ACHN (cell line): ENCODE measurements at regions not wholly inside any gene's neighbourhood (a gene's known extent, or its start where the extent isn't known, plus 50 kb on each side); places are given as distances from the start of the nearest gene placed in this dataset.

ENCODE experiments used
- DNase-seq: peaks from one replicate; pipeline ENCODE4 v3.0.0-alpha.2; 2015
- in situ Hi-C: cut with HindIII; loops from 2 replicates; pipeline ENCODE4 v1.10.0; 2017; ENCODE audit warnings: low sequenced_read_pairs, low pct_ligation_motif_present, low pct_unique_long_range_greater_than_20kb

DNA sequence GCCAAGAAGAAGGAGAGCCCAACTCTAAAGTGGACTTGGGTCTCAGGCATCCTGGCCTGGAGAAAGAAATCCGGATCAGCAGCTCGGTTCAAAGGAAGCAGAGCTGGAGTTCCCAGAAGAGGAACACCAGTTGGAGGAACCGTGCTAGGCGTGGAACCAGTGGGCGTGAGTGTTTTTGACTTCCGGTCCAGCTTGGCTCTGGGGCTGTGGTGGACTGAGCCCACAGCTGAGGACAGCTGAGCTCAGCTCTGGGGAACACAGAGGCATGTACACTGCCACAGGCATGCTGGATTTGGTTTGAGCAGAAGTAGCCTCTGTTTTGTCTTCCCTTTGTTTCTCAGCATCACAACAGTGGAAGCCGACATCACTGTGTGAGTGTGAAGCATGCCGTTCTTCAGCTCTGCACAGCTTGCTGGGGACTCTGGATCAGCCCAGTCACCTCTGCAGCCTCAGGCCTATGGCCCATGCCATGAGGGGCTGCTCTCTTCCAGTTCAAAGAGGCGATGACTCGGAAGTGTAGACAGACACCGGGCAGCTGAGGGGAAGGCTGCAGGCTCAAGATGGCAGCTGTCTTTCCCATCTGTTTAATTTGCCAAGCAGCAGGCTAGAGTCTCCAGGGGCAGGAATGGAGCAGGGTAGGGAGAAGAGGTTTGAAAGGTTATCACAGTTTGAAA, 185.8 kb upstream of the UBE3A start:
- no peak for DNase-seq
- in situ Hi-C loops, result no loop called here

DNA sequence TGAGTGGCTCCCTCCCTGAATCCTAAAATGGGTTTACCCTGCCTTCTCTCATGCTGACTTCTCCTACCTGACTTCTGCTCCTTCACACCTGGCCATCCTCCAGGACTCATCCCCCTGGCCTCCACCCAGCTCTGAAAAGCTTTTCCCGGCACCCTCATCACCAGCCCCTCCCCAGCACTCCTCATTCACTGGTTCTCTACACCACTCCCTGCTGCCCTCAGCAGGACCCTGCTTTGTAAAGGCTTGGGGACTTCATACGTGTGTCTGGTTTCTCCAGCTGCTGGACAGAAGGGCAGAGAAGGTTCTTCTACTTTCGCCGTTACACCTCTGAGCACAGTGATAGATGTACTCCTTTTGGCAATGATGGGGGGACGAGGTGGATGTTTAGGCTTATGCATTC, 184.9 kb upstream of the UBE3A start:
- in situ Hi-C loops, result no loop called here
- no peak for DNase-seq

DNA sequence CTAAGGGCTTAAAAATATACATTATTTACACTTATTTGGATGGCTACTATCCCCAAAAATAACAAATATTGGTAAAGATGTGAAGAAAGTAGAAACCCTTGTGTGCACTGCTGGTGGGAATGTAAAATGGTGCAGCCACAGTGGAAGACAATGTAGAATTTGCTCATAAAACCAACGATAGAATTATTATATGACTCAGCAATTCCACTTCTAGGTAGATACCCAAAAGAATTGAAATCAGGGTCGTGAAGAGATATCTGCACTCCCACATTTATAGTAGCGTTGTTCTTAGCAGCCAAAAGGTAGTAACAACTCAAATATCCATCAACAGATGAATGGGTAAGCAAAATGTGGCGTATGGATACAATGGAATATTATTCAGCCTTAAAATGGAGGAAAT, 181.6 kb upstream of the UBE3A start:
- no peak for DNase-seq
- in situ Hi-C loops, result no loop called here

DNA sequence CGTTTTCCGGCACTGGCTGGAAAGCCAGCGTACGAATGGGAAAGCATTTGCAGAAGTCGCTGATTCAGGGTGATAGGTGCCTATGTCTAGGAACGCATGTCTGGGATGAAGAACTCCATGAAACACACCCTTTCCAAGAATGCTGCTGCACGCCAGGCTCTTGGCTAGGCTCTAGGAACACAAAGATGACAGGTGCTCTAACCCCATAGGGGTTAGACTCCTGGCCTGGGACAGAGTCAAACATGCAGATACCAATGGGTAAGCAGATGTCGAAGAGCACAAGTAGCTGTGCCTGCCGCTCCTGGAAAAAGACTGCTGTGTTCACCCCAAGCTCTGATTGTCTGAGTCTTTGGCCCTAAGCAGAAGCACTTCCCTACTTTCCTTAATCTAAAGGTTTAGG, 180.9 kb upstream of the UBE3A start:
- in situ Hi-C loops, result no loop called here
- DNase-seq, result no peak

DNA sequence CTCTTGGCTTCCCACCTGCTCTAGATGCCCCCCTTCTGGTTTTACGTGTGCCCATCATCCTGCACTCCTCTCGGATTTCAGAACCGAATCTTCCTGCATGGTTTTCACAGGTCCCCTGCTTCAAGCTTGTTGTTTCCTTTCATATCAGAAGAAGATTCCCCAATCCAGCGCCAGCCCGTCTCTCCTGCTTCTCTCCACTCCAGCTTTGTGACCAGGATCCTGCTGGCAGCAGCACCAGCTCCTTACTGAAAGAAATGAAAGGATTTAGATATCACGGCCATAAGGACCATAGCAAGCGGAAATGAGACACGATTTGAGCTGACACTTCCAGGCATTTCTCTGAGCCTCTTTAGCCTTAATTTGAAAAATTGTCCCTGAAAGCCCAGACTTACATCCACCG, 180.3 kb upstream of the UBE3A start:
- in situ Hi-C loops, result no loop called here

DNA sequence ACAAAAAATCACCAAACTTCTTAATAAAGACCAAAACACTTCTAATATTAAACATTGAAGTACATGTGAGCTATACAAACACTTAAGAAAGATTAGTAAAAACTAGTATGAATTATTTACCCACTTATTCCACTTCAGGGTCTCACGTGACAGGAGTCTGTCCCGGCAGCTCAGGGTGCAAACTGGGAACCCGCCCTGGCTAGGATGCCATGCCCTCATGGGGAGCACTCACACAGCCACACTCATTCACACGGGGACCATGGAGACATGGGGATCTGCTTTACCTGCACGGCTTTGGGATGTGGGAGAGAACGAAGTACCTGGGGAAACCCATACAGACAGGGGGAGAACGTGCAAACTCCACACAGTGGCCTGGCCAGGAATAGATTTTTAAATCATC, 179.3 kb upstream of the UBE3A start:
- in situ Hi-C loops, result no loop called here

More for the DNA sequence above, 180.3 kb upstream of the UBE3A start:
- DNase-seq, result no peak

DNA sequence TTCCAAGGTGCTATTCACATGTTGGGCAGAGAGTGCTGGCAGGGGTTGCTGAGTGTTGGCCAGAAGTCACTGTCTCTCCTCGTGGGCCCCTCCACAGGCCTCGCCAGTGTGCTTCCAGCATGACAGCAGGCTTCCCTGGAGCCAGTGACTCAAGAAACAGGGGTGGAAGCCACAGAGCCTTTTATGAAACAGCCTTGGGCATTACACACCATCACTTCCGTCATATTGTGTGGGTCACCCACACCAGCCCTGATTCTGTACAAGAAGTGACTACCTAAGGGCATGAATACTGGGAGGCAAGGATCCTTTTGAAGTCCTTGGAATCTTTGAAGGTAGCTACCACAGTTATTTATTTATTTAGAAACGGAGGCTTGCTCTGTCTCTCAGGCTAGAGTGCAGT, 177.6 kb upstream of the UBE3A start:
- no peak for DNase-seq
- in situ Hi-C loops, result no loop called here

More for the DNA sequence above, 179.3 kb upstream of the UBE3A start:
- DNase-seq, result no peak

DNA sequence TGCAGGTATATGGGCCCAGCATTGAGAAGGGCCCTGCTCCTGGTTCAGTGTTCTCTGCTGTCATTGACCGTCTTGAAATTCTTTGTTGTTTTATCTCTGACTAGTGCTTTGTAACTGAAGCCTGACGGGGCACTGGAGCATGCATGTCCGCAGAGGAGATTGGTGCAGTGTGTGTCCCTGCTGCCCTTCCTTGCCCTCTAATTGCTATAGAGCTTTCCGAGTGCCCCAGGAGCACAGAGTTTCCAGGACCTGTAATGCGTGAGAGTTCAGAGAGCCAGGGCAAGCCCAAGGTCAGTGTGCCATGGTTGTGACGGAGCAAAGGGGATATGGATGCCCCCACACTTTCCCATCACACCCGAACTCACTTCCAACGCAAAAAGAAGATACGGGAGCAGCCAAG, 174.3 kb upstream of the UBE3A start:
- in situ Hi-C loops, result no loop called here
- no peak for DNase-seq

DNA sequence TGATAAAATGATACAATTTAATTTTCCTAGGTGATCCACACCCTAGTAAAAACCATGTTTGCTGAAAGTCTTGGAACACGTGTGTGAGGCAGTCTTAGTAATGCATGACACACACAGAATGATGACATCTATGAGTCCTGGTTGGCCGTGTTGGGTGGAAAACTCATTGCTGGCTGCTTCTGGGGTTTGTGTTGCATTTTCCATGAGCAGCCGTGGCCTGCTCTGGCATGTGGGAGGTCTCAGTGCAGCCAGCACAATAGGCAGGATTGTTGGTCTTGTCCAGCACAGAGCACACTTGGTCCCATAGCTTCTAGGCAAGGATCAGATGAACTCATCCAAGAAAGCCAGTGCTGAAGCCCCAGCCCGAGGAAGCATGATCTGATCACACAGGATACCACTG, 172.8 kb upstream of the UBE3A start:
- DNase-seq, result no peak
- in situ Hi-C loops, result no loop called here

DNA sequence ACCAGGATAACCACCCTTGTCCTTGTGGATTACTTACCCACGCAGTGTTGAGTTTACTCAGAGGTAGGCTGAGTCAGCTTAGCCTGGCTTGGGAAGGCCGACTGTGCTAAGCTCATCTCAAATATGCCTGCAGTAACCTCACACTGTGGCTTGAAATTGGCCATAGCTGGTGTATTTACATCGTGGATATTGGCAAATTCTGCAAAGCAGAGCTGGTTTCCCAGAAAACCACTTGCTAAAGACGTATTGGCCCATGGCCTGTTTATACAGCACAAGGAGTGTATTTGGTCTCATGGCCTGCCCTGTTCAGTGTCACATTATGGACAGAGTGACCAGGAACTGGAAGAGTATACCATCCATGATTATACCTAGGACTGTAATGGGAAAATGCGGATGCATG, 170.5 kb upstream of the UBE3A start:
- in situ Hi-C loops, result no loop called here
- DNase-seq, result no peak

DNA sequence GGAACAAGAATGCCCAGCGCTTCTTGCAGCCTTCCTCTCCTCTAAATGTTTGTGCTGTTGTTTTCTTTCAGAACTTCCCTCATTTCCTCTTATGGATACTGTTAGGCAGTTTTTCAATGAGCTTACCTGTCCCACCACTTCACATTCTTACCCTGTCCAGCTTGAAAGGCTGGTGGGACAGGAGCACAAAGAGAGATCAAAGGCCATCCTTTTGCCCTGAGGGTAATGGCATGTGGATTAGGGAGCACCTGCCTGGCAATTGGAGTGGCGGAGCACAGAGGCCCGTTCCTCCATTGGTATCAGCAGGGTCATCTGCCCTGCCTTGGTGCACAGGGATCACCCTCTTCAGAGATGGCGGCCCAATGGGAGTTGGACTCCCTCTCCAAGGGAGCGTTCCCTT, 170.1 kb upstream of the UBE3A start:
- in situ Hi-C loops, result no loop called here
- DNase-seq, result no peak

DNA sequence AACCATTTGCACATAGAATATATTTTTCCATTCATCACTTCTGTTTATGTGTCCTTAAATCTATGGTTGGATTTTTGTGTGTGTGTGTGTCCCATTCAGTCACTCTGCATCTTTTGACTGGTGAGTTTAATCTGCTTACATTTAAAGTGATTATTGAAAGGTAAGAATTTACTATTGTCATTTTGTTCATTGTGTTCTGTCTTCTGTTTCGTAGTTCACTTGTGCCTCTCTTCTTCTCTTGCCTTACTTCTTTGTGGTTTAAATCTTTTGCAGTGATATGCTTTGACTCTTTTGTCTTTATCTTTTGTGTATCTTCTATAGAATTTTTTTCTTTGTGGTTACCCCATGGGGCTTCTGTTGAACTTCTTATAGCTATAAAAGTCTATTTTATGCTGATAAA, 166.3 kb upstream of the UBE3A start:
- in situ Hi-C loops, result no loop called here

DNA sequence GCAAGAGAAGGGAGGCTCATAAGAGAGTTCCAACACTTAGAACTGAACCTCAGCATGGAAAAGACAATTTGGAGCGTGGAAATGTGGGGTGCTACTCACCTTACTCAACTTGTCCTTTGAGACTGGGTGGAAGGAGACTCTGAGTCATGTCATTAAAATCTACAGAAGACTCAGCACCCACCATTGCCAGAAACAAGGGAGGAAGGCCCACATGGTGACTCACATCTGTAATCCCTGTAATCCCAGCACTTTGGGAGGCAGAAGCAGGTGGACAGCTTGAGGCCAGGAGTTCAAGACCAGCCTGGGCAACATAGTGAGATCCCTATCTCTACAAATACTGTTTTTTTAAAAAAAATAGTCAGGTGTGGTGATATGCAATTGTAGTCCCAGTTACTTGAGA, 161.9 kb upstream of the UBE3A start:
- DNase-seq, result no peak
- in situ Hi-C loops, result no loop called here

More for the DNA sequence above, 166.3 kb upstream of the UBE3A start:
- no peak for DNase-seq

DNA sequence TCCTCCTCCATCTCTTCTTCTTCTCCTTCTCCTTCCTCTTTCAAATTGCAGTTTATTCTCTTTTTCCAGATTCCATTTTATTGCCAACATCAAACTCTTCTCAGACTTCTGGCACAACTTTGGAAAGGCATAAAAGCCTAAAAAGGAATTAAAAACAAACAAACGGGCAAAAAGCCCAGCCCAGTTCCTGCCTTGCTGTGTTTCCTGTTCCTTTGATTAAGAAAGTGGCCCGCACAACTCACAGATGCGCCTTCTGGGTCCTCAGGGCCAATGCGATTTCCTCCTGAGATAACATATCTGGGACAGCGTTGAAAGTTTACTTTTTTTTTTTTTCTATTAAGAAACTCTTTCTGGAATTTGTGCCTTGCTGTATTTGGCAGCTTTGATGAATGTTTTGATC, 158.7 kb upstream of the UBE3A start:
- in situ Hi-C loops, result no loop called here
- DNase-seq, result no peak

DNA sequence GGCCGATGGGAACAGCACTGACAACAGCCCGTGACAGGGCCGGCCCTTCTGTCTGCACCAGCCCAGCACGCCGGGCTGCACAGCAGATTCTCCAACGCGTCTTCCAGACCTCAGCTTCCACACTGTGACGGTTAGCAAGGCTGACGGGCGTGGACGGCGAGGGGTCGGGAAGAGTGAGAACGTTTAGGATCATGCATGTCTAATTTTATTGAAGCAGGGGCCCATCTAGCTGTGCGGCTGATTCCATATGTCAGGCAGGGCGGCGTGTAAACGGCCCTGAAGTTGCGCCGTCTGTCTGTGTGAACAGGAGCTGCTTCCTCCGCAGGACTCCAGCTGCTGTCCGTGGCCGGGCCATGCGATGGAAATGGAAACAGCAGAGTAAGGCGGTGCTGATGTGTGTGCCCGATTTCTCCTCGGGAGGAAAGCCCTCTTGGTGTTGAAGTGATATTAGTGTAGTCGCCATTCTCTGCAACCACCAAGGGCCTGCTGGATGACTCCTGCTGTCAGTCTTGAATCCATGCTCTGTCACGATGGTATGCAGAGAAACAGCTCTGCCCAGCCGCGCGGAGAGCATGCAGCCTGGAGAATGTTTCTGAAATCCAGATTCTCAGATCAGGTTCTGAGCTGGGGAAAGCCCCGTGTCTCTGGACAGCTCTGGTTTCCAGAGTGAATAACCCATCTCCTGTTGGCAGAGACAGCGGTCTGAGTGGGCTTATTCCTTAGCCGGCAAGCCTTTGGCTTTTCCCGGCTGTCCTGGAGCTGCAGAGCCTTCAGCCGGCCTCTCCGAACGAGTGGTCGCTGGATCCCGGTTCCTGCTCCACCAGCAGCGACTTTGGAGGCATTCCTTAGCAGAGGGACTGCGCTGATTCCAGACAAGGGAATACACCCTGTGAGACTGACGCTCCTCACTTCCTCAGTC, 158.1 kb upstream of the UBE3A start:
- in situ Hi-C loops, result no loop called here
- no peak for DNase-seq

DNA sequence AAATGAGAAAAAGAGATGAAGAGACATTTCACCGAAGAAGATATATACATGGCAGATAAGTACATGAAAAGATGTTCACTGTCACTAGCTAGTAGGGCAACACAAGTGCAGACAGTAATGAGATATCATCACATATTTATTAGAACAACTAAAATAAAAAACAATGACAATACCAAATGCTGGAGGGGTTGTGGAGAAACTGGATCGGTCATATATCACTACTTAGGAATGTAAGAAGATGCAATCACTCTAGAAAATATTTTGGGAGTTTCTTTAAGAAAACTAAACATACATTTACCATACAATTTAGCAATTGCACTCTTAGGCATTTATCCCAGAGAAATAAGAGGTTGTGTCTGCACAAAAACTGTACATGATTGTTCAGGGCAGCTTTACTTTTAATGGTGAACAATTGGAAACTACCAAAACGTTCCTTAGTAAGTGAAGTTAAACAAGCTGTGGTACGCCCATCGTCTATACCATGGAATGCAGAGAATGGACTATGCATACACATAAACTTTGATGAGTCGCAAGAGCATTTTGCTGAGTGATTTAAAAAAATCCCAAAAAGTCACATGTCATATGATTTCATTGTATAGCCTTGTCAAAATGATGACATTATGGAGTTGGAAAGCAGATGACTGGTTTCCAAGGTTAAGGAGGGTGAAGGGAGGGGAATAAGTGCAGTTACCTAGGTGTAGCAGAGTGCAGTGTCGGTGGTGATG, 149.0 kb upstream of the UBE3A start:
- DNase-seq, result no peak
- in situ Hi-C loops, result no loop called here

DNA sequence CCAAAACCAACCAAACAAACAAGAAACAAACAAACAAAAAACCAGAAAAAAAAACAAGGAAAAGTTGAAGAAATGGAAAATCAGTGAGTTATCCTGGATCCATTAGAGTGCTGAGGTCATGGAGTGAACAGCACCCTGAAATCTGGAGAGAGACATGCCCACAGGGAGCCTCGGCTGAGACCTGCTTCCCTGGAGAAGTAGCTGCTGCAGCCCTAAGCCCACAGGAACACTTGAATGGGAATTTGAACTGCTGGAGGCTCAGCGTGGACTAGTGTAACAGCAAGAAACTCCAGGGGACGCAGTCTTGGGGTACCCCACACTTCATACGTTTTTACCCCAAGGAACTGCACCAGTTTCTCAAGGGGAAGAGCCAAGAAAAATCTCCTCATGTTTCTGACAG, 144.1 kb upstream of the UBE3A start:
- in situ Hi-C loops, result no loop called here
- DNase-seq, result no peak

DNA sequence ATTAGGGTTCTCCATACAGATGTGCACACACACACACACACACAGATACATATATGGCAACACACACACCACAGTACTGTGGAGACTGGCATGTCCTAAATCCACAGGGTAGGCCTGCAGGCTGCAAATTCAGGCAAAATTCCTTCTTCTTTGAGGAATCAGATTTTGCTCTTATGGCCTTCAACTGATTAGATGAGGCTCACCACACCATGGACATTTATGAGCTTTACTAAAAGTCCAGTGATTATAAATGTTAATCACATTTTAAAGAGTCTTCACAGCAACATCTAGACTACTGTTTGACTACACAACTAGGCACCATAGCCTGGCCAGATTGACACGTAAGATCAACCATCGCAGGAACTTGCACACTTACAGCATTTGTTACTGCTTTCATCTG, 140.3 kb upstream of the UBE3A start:
- in situ Hi-C loops, result no loop called here
- DNase-seq, result no peak

DNA sequence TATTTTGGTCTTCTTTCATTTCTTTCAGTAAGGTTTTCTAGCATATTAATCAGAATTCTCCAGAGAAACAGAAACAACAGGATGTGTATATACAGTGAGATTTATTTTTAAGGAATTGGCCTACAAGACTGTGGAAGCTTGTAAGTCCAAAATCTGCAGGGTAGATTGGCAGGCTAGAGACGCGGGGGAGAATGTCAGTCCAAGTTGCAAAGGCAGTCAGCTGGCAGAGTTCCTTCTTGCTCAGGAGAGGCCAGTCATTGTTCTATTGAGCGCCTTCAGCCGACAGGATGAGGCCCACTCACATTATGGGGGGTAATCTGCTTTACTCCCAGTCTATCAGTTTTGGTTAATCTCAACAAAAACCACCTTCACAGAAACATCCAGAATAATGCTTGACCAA, 133.4 kb upstream of the UBE3A start:
- in situ Hi-C loops, result no loop called here

More for the DNA sequence above, 133.4 kb upstream of the UBE3A start:
- DNase-seq, result no peak
